ENCODE measurements at regions not wholly inside any gene's neighbourhood (a gene's known extent, or its start where the extent isn't known, plus 50 kb on each side); places are given as distances from the start of the nearest gene placed in this dataset.
"Not testable (repeated sequence)": the region's sequence is repeated elsewhere in the genome, so short reads cannot be mapped to it uniquely, and the experiment has no call there.

- H2BK120ac ChIP-seq (ENCODE audit: low read depth, low read length); BruUV-seq (replicated peaks); H3K27ac ChIP-seq (ENCODE audit: insufficient read depth, low read length); H2BK20ac ChIP-seq (ENCODE audit: low read depth, low read length); H3K4me3 ChIP-seq (ENCODE audit: insufficient read depth, low read depth, low read length); H3K18ac ChIP-seq (ENCODE audit: low read depth, low read length); ATAC-seq (ENCODE audit: low read depth); H3K9me3 ChIP-seq (ENCODE audit: control insufficient read depth, insufficient read depth, low read length); H3K9me1 ChIP-seq (ENCODE audit: insufficient read depth, low read length); H3K79me1 ChIP-seq (ENCODE audit: low read depth in 1 of 2, low read length in 2 of 2); intact Hi-C loops (cut with micrococcal nuclease); H2BK15ac ChIP-seq (ENCODE audit: low read depth, low read length); H4K91ac ChIP-seq (ENCODE audit: insufficient read depth, low read depth, low read length); H3K4ac ChIP-seq (ENCODE audit: low read depth, low read length); dilution Hi-C loops (cut with HindIII; ENCODE audit: low sequenced_read_pairs, unreplicated experiment); H3K27me3 ChIP-seq (ENCODE audit: control insufficient read depth, insufficient read depth, low read length); H2AFZ ChIP-seq (replicated peaks; ENCODE audit: low read length, poor library complexity); POLR2A ChIA-PET (ENCODE audit: unreplicated experiment); H4K5ac ChIP-seq (ENCODE audit: low read depth, low read length); H3K4me2 ChIP-seq (ENCODE audit: low read depth, low read length); H3K56ac ChIP-seq (ENCODE audit: extremely low read depth, insufficient read depth, low read length); in situ Hi-C loops (cut with MboI; ENCODE audit: low sequenced_read_pairs); H3K14ac ChIP-seq (replicated peaks; ENCODE audit: low read depth, low read length); H2AK5ac ChIP-seq (ENCODE audit: low read depth, low read length); H4K20me1 ChIP-seq (ENCODE audit: insufficient read depth, low read length); H4K8ac ChIP-seq (ENCODE audit: low read depth in 2 of 2, low read length in 2 of 2); DNase-seq; H2AK9ac ChIP-seq (replicated peaks; ENCODE audit: low read depth, low read length, poor library complexity); H3K36me3 ChIP-seq (ENCODE audit: control insufficient read depth, insufficient read depth, low read length); H3K4me1 ChIP-seq (ENCODE audit: control insufficient read depth, insufficient read depth, low read length); H3K9ac ChIP-seq (ENCODE audit: low read depth, low read length); H3K23ac ChIP-seq (ENCODE audit: low read depth, low read length); CTCF ChIA-PET; H2BK5ac ChIP-seq (ENCODE audit: low read depth, low read length, poor library complexity, severe bottlenecking): not testable (repeated sequence)
- WGBS, 2 experiments (ENCODE audit: extremely low coverage in 2 of 2, insufficient read length in 1 of 2): no CpG with 5 or more reads among the region's 1 CpG
Measured at GRCh38 chr9:17888964-17889363, 310.1 kb downstream of the SH3GL2 start.
